ENCODE measurements at regions not wholly inside any gene's neighbourhood (a gene's known extent, or its start where the extent isn't known, plus 50 kb on each side); places are given as distances from the start of the nearest gene placed in this dataset.

GRCh38 chr14:83988275-83988674 lies 1541.7 kb upstream of the FLRT2 start:
- no peak for DNase-seq (ENCODE audit: low read depth in 2 of 2)

DNA sequence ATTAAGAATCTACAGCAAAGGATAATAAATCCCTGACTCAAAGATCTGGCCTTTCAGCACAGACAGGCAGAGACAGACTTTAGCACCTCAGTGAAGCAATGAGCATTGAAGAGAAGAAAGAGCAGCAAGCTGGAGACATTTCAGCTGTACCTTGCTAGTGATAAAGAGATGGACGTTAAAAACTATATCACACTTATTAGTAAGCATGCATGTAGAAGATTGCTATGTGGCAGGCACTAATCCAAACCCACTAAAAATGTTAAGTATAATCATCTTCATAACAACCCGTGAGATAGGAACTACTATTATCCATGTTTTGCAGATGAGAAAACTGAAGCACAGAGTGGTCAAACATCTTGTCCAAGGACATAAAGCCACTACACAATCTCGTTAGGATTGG lies 1538.3 kb upstream of the FLRT2 start:
- no peak for DNase-seq (ENCODE audit: low read depth in 2 of 2)

GRCh38 chr14:83992857-83993256 lies 1537.1 kb upstream of the FLRT2 start:
- DNase-seq (ENCODE audit: low read depth in 2 of 2), result no peak

- DNase-seq (ENCODE audit: low read depth in 2 of 2), result no peak
Measured at GRCh38 chr14:83993545-83993944, 1536.4 kb upstream of the FLRT2 start.

GRCh38 chr14:83994020-83994419 lies 1535.9 kb upstream of the FLRT2 start:
- no peak for DNase-seq (ENCODE audit: low read depth in 2 of 2)

DNA sequence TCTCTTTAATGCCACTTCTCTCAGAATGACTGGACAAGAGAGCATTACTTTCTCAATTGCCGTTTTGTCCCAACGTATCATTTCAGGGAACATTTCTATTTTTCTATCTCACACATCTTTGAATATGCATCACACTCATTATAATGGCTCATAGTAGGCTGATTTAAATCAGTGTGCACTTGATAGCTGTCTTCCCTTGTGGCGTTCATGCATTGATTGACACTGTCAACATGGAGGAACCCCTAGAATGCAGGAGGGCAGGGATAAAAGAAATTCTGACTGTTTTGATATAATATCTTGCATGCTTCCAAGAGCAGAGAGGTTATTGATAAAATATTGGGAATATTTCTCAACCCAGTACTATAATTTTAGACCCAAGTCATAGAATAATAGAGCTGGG lies 1528.9 kb upstream of the FLRT2 start:
- no peak for DNase-seq (ENCODE audit: low read depth in 2 of 2)

- DNase-seq (ENCODE audit: low read depth in 2 of 2), result no peak
Measured at GRCh38 chr14:84003346-84003745, 1526.6 kb upstream of the FLRT2 start.

GRCh38 chr14:84006643-84007155 lies 1523.2 kb upstream of the FLRT2 start:
- no peak for DNase-seq (ENCODE audit: low read depth in 2 of 2)

GRCh38 chr14:84013424-84013823 lies 1516.5 kb upstream of the FLRT2 start:
- DNase-seq (ENCODE audit: low read depth in 2 of 2), result no peak

DNA sequence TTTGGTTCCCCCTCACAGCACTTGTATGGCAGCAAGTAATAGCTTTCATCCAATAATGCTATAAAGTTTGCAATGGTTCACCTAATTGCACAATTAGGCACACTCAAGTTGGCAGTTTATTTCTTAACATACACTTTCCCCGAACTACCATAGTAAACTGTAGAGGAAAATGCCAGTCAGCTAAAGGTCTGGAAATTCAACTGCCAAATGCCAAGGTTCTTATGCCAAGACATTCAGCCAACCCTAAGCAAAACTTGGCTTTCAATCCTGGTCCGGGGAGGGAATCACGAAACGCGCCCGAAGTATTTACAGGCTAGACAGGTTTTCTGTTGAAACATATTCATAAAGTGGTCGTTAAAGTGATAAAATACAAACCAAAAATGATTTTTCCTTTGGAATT lies 1512.4 kb upstream of the FLRT2 start:
- no peak for DNase-seq (ENCODE audit: low read depth in 2 of 2)

GRCh38 chr14:84021433-84021832 lies 1508.5 kb upstream of the FLRT2 start:
- no peak for DNase-seq (ENCODE audit: low read depth in 2 of 2)

DNA sequence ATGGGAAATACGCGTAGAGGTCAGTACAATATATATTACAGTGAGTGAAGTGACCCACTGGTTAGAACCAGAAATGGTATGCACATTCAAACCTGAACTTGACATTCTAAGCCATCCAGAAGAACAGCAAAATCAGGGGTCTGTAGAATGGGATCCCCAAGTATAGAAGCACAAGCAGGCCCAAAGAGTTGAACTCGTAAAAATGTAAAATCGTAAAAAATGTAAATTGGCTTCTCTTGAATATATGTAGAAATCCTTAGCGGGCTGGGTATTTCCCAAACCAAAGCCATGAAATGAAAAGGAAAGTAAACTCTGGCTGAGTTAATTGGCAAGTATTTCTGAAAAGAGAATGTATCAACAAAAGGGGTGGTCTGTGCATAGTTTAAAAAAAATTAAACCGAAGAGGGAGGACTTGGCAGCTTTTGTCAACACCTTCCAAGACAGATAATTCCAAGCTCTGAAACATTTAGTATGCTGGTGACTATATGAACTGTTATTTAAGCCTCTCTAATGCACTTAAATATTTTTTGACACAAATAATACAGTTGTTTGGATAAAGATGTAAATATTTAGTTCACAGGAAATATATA lies 1505.6 kb upstream of the FLRT2 start:
- DNase-seq (ENCODE audit: low read depth in 2 of 2), result no peak

GRCh38 chr14:84025106-84026012 lies 1504.6 kb upstream of the FLRT2 start:
- no peak for DNase-seq (ENCODE audit: low read depth in 2 of 2)

GRCh38 chr14:84027351-84027750 lies 1502.6 kb upstream of the FLRT2 start:
- no peak for DNase-seq (ENCODE audit: low read depth in 2 of 2)

GRCh38 chr14:84028080-84028604 lies 1501.8 kb upstream of the FLRT2 start:
- DNase-seq (ENCODE audit: low read depth in 2 of 2), result no peak

DNA sequence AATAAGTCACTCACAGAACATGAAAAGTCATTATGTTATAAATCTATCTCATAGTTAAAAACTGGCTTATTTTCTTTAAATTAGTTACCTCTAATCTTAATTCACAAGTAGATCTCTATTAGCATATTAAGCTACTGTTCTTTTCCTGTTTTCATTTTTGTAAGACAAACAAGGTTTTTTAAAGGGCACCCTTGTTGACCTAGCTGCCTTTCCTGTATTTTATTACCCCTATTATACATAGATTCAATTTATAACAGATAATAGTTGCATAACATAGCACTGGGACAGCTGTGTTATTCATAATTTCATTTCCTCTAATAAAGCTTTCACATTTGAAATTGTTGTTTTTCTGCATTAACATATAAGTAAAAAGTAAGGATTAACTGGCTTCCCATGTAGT lies 1500.7 kb upstream of the FLRT2 start:
- no peak for DNase-seq (ENCODE audit: low read depth in 2 of 2)

GRCh38 chr14:84029720-84030119 lies 1500.2 kb upstream of the FLRT2 start:
- DNase-seq (ENCODE audit: low read depth in 2 of 2), result no peak

GRCh38 chr14:84036840-84037239 lies 1493.1 kb upstream of the FLRT2 start:
- DNase-seq (ENCODE audit: low read depth in 2 of 2), result no peak

- DNase-seq (ENCODE audit: low read depth in 2 of 2), result no peak
Measured at GRCh38 chr14:84037593-84037992, 1492.4 kb upstream of the FLRT2 start.

- DNase-seq (ENCODE audit: low read depth in 2 of 2), result no peak
Measured at GRCh38 chr14:84040101-84040500, 1489.8 kb upstream of the FLRT2 start.

DNA sequence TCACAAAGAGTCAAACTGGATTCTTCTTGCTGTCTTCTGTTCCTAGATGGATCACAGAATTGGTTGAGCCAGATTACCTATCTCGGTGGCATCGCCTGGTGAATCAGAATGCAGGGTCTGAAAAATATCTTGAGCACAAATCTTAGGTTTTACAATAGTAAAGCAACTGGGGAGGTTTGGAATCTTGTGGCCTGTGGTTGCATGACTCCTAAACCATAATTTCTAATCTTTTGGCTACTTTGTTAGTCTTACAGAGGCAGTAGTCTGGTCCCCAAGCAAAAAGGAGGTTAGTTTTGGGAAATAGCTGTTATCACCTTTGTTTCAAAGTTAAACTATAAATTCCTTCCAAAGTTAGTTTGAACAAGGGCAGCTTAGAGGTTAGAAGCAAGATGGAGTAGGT lies 1488.5 kb upstream of the FLRT2 start:
- DNase-seq (ENCODE audit: low read depth in 2 of 2), result no peak

DNA sequence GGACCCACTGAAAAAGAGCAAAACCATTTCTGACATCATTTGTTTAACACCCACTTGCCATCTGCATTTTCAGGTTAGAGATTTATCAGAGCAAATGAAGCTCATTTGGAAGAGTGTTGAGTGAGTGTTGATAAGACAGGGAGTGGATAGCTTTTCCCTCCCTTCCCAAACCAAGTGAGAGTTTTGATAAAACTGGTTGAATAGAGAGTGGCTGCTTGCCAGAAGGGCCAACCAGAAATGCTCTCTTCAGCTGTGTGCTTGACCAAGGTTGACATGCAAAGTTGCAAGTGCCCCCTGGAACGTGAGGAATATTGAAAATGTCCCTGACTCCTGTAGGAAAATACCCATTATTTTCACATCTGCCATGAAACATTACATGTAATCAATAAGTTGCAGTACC lies 1487.0 kb upstream of the FLRT2 start:
- no peak for DNase-seq (ENCODE audit: low read depth in 2 of 2)

Measured in stimulated activated CD8-positive, alpha-beta memory T cell treated with anti-CD3 and anti-CD28 coated beads, Interleukin-2, amount 100 ng/mL, for 48 hours (primary cell).